ENCODE measurements at regions not wholly inside any gene's neighbourhood (a gene's known extent, or its start where the extent isn't known, plus 50 kb on each side); places are given as distances from the start of the nearest gene placed in this dataset.
A peak's percentile ranks its signal among the peaks of the same experiment; 100 is the strongest.
"Not testable (repeated sequence)": the region's sequence is repeated elsewhere in the genome, so short reads cannot be mapped to it uniquely, and the experiment has no call there.

GRCh38 chr5:130624805-130625204, 540.3 kb downstream of the HINT1 start:
- ATAC-seq (replicated peaks in 1 of 2) (peak in 1 of 2 donors; percentile 21), DNase-seq (no peak)
- Mint-ChIP-seq H3K27me3 (ENCODE audit: low read depth) (no peaks in the 10 kb centered on the region), H3K4me1 (ENCODE audit: low read depth) (no peaks in the 10 kb centered on the region), H3K9me3 (peaks cover 1 to 4% of the 10 kb centered on the region in 2 donors), H3K36me3 (ENCODE audit: insufficient read depth in 2 of 2) (no peaks in the 10 kb centered on the region), H3K27ac (no peak overlapping the region), H3K4me3 (no peak overlapping the region)

GRCh38 chr5:130616161-130616560, 548.9 kb downstream of the HINT1 start:
- Mint-ChIP-seq H3K27me3 (ENCODE audit: low read depth) (no peaks in the 10 kb centered on the region), H3K4me1 (ENCODE audit: low read depth) (no peaks in the 10 kb centered on the region), H3K27ac (no peak overlapping the region), H3K36me3 (ENCODE audit: insufficient read depth in 2 of 2) (no peaks in the 10 kb centered on the region), H3K9me3 (peaks cover 1 to 3% of the 10 kb centered on the region in 2 donors), H3K4me3 (no peak overlapping the region)
- ATAC-seq (replicated peaks in 1 of 2) (no peak), DNase-seq (no peak)

DNA sequence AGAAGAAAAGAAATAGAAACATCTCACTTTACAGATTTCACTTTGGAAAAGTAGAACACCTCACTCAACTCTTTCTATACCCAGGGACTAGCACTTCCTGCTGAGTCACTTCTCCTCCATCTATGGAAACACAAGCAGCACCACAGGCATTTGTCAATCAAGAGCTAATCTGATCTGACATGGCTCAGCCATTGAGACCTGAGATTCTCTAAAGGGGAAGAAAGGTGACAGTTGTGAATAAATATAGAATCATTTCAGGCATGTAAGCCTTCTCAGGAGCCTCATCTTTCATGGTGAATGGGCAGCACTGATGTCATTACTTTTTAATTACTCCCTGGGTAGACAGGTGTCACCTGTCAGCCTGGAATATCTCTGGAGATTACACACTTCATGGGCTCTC, 559.8 kb downstream of the HINT1 start:
- H3K27ac Mint-ChIP-seq: no peak overlapping the region
- H3K36me3 Mint-ChIP-seq (ENCODE audit: insufficient read depth in 2 of 2): no peaks in the 10 kb centered on the region
- ATAC-seq (replicated peaks in 1 of 2) (no peak), DNase-seq (no peak)
- no peaks in the 10 kb centered on the region for H3K27me3 Mint-ChIP-seq (ENCODE audit: low read depth)
- H3K4me3 Mint-ChIP-seq: no peak overlapping the region
- no peaks in the 10 kb centered on the region for H3K9me3 Mint-ChIP-seq
- H3K4me1 Mint-ChIP-seq (ENCODE audit: low read depth): no peaks in the 10 kb centered on the region

- not testable (repeated sequence) for H3K36me3 Mint-ChIP-seq (ENCODE audit: insufficient read depth in 2 of 2); H3K4me1 Mint-ChIP-seq (ENCODE audit: low read depth); DNase-seq; H3K27me3 Mint-ChIP-seq (ENCODE audit: low read depth); H3K9me3 Mint-ChIP-seq; H3K4me3 Mint-ChIP-seq; ATAC-seq (replicated peaks in 1 of 2); H3K27ac Mint-ChIP-seq
Observed at GRCh38 chr5:130596647-130597046, 568.4 kb downstream of the HINT1 start.

DNA sequence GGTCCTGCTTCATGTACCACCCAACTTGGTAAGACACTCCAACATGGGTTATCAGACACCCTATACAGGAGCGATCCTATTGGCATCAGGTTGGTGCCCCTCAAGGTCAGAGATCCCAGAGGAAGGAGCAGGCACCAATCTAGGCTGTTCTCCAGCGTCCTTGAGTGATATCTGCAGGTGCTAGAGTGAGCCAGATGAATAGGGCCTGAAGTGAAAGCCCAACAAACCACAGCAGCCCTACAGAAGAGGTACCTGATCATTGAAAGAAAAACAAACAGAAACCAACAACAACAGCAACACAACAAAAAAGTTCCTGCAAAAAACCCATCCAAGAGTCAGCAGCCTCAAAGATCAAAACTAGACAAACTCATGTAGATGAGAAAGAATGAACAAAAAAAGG, 584.8 kb downstream of the HINT1 start:
- Mint-ChIP-seq H3K4me3 (no peak overlapping the region), H3K36me3 (ENCODE audit: insufficient read depth in 2 of 2) (no peaks in the 10 kb centered on the region), H3K4me1 (ENCODE audit: low read depth) (no peaks in the 10 kb centered on the region), H3K9me3 (no peaks in the 10 kb centered on the region), H3K27me3 (ENCODE audit: low read depth) (no peaks in the 10 kb centered on the region), H3K27ac (no peak overlapping the region)
- no peak for DNase-seq
- no peak for ATAC-seq (replicated peaks in 1 of 2)

DNA sequence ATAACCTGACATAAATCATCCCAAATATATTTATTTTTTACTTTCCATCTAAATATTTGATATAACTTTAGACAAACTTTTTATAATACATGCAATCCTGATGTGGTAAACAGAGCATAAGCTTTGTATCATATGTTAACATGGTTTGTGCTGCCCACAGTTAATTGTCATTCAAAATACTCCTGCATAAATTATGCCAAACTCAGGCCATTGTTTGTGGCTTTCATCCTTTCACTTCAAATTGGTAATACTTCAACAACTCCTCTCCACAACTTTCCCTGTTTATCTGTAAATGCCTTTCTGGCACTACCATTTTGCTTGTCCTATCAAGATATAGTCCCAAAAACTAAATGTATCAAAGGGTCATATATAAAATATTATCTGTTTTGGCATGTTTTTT, 586.7 kb downstream of the HINT1 start:
- Mint-ChIP-seq H3K9me3 (no peaks in the 10 kb centered on the region), H3K4me3 (no peak overlapping the region), H3K4me1 (ENCODE audit: low read depth) (no peaks in the 10 kb centered on the region), H3K27me3 (ENCODE audit: low read depth) (peaks cover 5% of the 10 kb centered on the region), H3K36me3 (ENCODE audit: insufficient read depth in 2 of 2) (no peaks in the 10 kb centered on the region), H3K27ac (no peak overlapping the region)
- DNase-seq: no peak
- no peak for ATAC-seq (replicated peaks in 1 of 2)

- Mint-ChIP-seq H3K4me3 (no peak overlapping the region), H3K27ac (no peak overlapping the region), H3K4me1 (ENCODE audit: low read depth) (no peaks in the 10 kb centered on the region), H3K27me3 (ENCODE audit: low read depth) (peaks cover 13% of the 10 kb centered on the region), H3K36me3 (ENCODE audit: insufficient read depth in 2 of 2) (no peaks in the 10 kb centered on the region), H3K9me3 (no peaks in the 10 kb centered on the region)
- DNase-seq: no peak
- ATAC-seq (replicated peaks in 1 of 2): no peak
Observed at GRCh38 chr5:130571076-130571475, 594.0 kb downstream of the HINT1 start.

DNA sequence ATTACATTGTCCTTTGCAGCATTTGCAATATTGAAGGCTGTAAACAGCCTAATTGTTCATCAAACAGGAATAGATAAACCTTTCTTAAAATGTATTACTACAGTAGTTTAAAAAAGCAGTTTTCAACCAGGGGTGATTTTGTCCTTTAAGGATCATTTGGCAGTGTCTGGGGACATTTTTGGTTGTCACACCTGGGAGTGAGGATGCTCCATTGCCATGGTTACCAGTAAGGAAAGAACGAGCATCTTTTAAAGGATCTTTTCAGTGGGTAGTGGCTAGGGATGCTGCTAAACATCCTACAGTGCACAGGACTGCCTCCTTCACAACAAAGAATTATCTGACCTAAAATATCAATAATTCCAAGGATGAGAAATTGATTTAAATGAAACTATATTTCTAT, 596.3 kb downstream of the HINT1 start:
- Mint-ChIP-seq H3K4me3 (no peak overlapping the region), H3K9me3 (peaks cover 3% of the 10 kb centered on the region in 2 donors), H3K27ac (no peak overlapping the region), H3K36me3 (ENCODE audit: insufficient read depth in 2 of 2) (no peaks in the 10 kb centered on the region), H3K27me3 (ENCODE audit: low read depth) (peaks cover 12% of the 10 kb centered on the region), H3K4me1 (ENCODE audit: low read depth) (no peaks in the 10 kb centered on the region)
- DNase-seq (no peak), ATAC-seq (replicated peaks in 1 of 2) (no peak)

DNA sequence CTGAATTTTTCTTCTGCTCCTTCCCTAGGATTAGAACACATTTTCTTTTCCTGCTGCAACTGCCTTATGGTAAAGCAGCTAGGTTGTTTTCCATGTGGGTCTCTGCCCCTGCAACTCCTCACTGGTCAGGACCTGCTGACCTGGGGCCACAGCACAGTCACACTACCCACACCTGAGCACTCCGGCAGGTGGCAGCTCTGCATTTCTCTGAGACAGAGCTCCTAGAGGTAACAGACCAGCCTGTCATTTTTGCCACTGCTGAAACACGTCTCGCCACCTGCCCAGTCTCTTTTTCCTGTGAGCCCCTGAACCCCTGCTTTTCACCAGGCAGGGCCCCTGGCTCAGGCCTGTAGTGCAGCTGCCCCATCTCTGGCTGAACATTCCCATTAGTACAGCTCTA, 609.6 kb downstream of the HINT1 start:
- H3K27ac Mint-ChIP-seq: no peak overlapping the region
- H3K4me1 Mint-ChIP-seq (ENCODE audit: low read depth): no peaks in the 10 kb centered on the region
- H3K9me3 Mint-ChIP-seq: peaks cover under 1 to 4% of the 10 kb centered on the region in 2 donors
- ATAC-seq (replicated peaks in 1 of 2) (no peak), DNase-seq (no peak)
- H3K36me3 Mint-ChIP-seq (ENCODE audit: insufficient read depth in 2 of 2): peaks cover 0 to 3% of the 10 kb centered on the region in 2 donors
- no peak overlapping the region for H3K4me3 Mint-ChIP-seq
- H3K27me3 Mint-ChIP-seq (ENCODE audit: low read depth): peaks cover 5% of the 10 kb centered on the region

DNA sequence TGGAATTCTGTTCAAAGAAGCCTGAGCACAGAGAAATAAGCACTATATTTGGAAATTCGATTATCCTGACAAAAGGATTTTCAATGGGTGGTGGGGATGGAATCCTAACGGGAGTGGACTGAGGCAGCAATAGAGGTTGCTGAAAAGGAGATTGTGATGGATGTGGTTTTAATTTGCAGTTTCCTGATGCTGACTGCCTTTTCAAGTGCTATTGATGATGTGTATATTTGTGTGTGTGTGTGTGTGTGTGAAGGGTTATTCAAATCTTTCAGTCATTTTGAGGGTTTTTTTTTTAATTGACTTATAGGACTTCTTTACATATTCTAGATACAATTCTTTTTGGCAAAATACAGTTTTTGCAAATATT, 614.5 kb downstream of the HINT1 start:
- no peak for ATAC-seq (replicated peaks in 1 of 2)
- no peak for DNase-seq
- H3K36me3 Mint-ChIP-seq (ENCODE audit: insufficient read depth in 2 of 2): peaks cover 0 to 2% of the 10 kb centered on the region in 2 donors

DNA sequence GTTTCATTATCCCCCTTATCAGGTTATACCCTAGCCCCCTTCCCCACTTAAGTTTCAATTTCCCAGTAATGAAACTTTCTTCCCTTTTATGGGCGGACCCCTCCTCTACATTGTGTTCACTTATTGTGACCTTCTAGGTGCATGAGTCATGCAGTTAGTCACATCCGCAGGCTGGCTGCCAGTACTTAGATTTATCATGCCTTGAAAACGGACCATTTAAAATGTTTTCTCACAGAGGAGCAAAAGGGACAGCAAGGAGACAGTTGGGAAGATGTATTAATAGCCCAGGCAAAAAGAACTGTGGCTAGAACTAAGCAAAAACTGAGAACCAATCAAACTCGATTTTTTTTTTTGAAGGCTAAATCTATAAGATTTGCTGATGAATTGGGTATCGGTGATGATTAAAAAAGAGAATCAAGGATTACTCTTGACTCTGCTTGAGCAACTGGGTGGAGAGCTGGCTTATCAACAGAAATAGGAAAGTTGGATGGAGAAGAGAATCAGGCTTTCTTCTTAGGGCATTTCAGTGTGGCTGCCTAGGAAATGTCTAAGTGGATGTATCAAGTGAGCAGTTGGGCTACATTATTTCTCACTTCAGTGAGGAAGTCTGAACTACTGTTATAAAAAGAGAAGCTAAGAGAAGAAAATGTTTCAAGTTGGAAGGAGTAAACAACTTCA, 615.0 kb downstream of the HINT1 start:
- DNase-seq (no peak), ATAC-seq (replicated peaks in 1 of 2) (no peak)
- peaks cover 0 to 3% of the 10 kb centered on the region in 2 donors for H3K36me3 Mint-ChIP-seq (ENCODE audit: insufficient read depth in 2 of 2)
- no peak overlapping the region for H3K4me3 Mint-ChIP-seq
- H3K27me3 Mint-ChIP-seq (ENCODE audit: low read depth): no peaks in the 10 kb centered on the region
- peaks cover 4% of the 10 kb centered on the region for H3K4me1 Mint-ChIP-seq (ENCODE audit: low read depth)
- no peak overlapping the region for H3K27ac Mint-ChIP-seq
- peaks cover 5 to 10% of the 10 kb centered on the region in 2 donors for H3K9me3 Mint-ChIP-seq

More for the DNA sequence above, 614.5 kb downstream of the HINT1 start:
- Mint-ChIP-seq H3K4me3 (no peak overlapping the region), H3K9me3 (peaks cover 3 to 7% of the 10 kb centered on the region in 2 donors), H3K4me1 (ENCODE audit: low read depth) (peaks cover 4% of the 10 kb centered on the region), H3K27me3 (ENCODE audit: low read depth) (no peaks in the 10 kb centered on the region), H3K27ac (no peak overlapping the region)

GRCh38 chr5:130546211-130546610, 618.8 kb downstream of the HINT1 start:
- Mint-ChIP-seq H3K27ac (no peak overlapping the region), H3K9me3 (peaks cover 7 to 10% of the 10 kb centered on the region in 2 donors), H3K27me3 (ENCODE audit: low read depth) (no peaks in the 10 kb centered on the region), H3K4me1 (ENCODE audit: low read depth) (peaks cover 4% of the 10 kb centered on the region), H3K4me3 (no peak overlapping the region), H3K36me3 (ENCODE audit: insufficient read depth in 2 of 2) (peaks cover 0 to 3% of the 10 kb centered on the region in 2 donors)
- no peak for ATAC-seq (replicated peaks in 1 of 2)
- no peak for DNase-seq

DNA sequence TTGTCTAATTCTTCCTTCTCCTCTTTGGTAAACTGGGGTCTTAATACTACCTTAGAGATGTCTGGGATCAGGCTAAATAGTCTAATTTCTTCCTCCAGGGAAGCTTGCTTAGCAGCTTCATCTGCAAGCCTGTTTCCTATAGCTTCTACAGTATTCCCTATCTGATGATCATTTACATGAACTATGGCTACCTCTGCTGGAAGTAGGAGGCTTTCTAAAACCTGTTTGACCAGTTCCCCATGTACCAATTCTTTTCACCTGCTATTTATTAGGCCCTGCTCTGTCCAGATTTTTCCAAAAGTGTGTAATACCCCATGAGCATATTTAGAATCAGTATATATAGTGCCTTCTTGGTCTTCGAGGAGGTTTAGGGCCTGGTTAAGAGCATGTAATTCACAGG, 619.8 kb downstream of the HINT1 start:
- peaks cover 7 to 10% of the 10 kb centered on the region in 2 donors for H3K9me3 Mint-ChIP-seq
- H3K27ac Mint-ChIP-seq: no peak overlapping the region
- H3K4me3 Mint-ChIP-seq: no peak overlapping the region
- ATAC-seq (replicated peaks in 1 of 2) (no peak), DNase-seq (no peak)
- H3K36me3 Mint-ChIP-seq (ENCODE audit: insufficient read depth in 2 of 2): peaks cover 0 to 3% of the 10 kb centered on the region in 2 donors
- H3K27me3 Mint-ChIP-seq (ENCODE audit: low read depth): no peaks in the 10 kb centered on the region
- H3K4me1 Mint-ChIP-seq (ENCODE audit: low read depth): peaks cover 4% of the 10 kb centered on the region

DNA sequence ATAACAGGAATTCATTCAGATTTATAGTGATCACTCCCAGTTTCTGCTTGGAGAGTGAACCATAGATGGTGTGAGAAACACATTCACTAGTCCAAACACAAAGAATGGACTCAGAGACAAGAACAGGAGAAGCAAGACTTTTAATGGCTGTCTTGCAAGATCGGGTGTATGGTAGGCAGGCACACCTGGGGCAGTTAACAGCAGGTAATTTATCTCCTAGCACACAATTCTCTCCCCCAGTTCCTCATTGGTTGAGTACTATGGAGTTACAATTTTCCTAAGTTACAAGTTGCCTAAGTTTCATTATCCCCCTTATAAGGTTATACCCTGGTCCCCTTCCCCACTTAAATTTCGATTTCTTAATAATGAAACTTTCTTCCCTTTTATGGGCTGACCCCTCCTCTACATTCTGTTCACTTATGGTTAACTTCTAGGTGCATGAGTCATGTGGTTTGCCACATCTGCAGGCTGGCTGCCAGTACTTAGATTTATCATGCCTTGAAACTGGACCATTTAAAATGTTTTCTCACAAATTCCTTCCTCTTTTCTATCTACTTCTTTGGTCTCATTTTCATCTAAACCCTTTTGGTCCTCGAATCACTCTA, 623.3 kb downstream of the HINT1 start:
- no peaks in the 10 kb centered on the region for H3K4me1 Mint-ChIP-seq (ENCODE audit: low read depth)
- no peak overlapping the region for H3K27ac Mint-ChIP-seq
- no peak for DNase-seq
- H3K27me3 Mint-ChIP-seq (ENCODE audit: low read depth): no peaks in the 10 kb centered on the region
- peak in 1 of 2 donors; percentile 31 for ATAC-seq (replicated peaks in 1 of 2)
- H3K4me3 Mint-ChIP-seq: no peak overlapping the region
- H3K9me3 Mint-ChIP-seq: peaks cover 4 to 5% of the 10 kb centered on the region in 2 donors
- H3K36me3 Mint-ChIP-seq (ENCODE audit: insufficient read depth in 2 of 2): peaks cover 0 to 3% of the 10 kb centered on the region in 2 donors
